ENCODE measurements at regions not wholly inside any gene's neighbourhood (a gene's known extent, or its start where the extent isn't known, plus 50 kb on each side); places are given as distances from the start of the nearest gene placed in this dataset.

DNA sequence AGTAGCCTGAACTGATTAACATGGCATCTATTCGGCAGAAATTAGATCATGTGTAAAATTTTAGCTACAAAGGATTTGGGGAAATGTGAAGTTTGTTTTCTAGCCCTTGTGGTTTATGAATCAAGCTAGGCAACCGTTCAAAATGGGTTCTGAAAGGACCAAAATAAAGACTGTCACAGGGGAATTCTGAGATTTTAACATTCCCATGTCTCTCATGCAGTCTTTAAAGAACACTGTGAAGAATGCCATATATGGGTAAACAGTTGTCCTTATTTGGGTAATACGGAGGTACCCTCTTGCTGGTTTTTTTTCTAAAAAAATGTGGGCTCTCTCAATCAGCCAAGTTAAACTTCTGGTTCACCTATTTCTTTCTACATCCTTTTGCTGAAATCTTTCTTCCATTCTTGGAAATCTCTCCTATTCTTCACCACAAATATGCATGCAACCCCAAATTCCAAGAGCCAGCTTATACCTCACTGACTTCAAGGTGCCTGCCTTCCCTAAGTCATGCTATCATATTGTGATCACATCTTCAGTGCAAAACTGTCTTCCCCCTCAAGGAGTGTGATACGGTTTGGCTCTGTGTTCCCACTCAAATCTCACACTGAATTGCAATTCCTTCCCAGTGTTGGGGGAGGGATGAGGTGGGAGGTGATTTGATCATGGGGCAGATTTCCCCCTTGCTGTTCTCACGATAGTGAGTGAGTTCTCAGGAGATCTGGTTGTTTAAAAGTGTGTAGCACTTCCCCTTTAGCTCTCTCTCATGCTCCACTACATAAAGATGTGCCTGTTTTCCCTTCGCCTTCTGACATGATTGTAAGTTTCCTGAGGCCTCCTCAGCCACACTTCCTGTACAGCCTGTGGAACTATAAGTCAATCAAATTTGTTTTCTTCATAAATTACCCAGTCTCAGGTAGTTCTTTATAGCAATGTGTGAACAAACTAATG lies 308.7 kb downstream of the TTLL7 start:
- TF ChIP-seq POLR2A (IDR thresholded peaks at IDR 0.05) (no peak), CTCF (IDR thresholded peaks at IDR 0.05) (no peak), EP300 (IDR thresholded peaks at IDR 0.05) (no peak)
